ENCODE measurements at regions not wholly inside any gene's neighbourhood (a gene's known extent, or its start where the extent isn't known, plus 50 kb on each side); places are given as distances from the start of the nearest gene placed in this dataset.

GRCh38 chr4:30904588-30904987, 184.4 kb downstream of the PCDH7 start:
- Mint-ChIP-seq H3K36me3 (peaks cover 2% of the 10 kb centered on the region), H3K4me3 (no peak overlapping the region), H3K27me3 (ENCODE audit: insufficient read depth, low read depth) (no peaks in the 10 kb centered on the region), H3K9me3 (peaks cover 13% of the 10 kb centered on the region), H3K4me1 (peaks cover 12% of the 10 kb centered on the region), H3K27ac (no peak overlapping the region)
- H3K79me2 ChIP-seq (ENCODE audit: low read depth) = no peaks in the 10 kb centered on the region
- H4K20me1 ChIP-seq (ENCODE audit: low read depth) = no peaks in the 10 kb centered on the region
- no peak overlapping the region for H3K9ac ChIP-seq
- no peaks in the 10 kb centered on the region for H3K36me3 ChIP-seq
- H3K27ac ChIP-seq = no peak overlapping the region
- H3K9me3 ChIP-seq (ENCODE audit: low read depth) = no peaks in the 10 kb centered on the region
- H3F3A ChIP-seq (ENCODE audit: low read depth) = no peaks in the 10 kb centered on the region
- peaks cover 14% of the 10 kb centered on the region for H3K4me1 ChIP-seq
- TF ChIP-seq EZH2phosphoT487 (IDR thresholded peaks at IDR 0.05) (no peak), EZH2 (IDR thresholded peaks at IDR 0.05) (no peak), CTCF (IDR thresholded peaks at IDR 0.05) (no peak)
- no peak for DNase-seq (ENCODE audit: low spot score)
- H3K4me2 ChIP-seq = no peak overlapping the region
- peak overlapping the region; percentile 60 for H2AFZ ChIP-seq (replicated peaks)
- H3K27me3 ChIP-seq = no peaks in the 10 kb centered on the region
- no peak overlapping the region for H3K4me3 ChIP-seq

GRCh38 chr4:30912098-30912714, 192.0 kb downstream of the PCDH7 start:
- H3K36me3 Mint-ChIP-seq = peaks cover 2% of the 10 kb centered on the region
- peaks cover 6% of the 10 kb centered on the region for H3K4me1 Mint-ChIP-seq
- no peaks in the 10 kb centered on the region for H4K20me1 ChIP-seq (ENCODE audit: low read depth)
- H3K27ac Mint-ChIP-seq = no peak overlapping the region
- TF ChIP-seq CTCF (IDR thresholded peaks at IDR 0.05) (no peak), EZH2phosphoT487 (IDR thresholded peaks at IDR 0.05) (no peak), EZH2 (IDR thresholded peaks at IDR 0.05) (no peak)
- no peaks in the 10 kb centered on the region for H3K79me2 ChIP-seq (ENCODE audit: low read depth)
- no peak overlapping the region for H3K9ac ChIP-seq
- H3K27me3 Mint-ChIP-seq (ENCODE audit: insufficient read depth, low read depth) = peaks cover 4% of the 10 kb centered on the region
- peaks cover 16% of the 10 kb centered on the region for H3K9me3 Mint-ChIP-seq
- H3F3A ChIP-seq (ENCODE audit: low read depth) = no peaks in the 10 kb centered on the region
- peak overlapping the region; percentile 53 for H2AFZ ChIP-seq (replicated peaks)
- peaks cover 5% of the 10 kb centered on the region for H3K4me1 ChIP-seq
- H3K4me2 ChIP-seq = no peak overlapping the region
- H3K36me3 ChIP-seq = no peaks in the 10 kb centered on the region
- H3K4me3 ChIP-seq = no peak overlapping the region
- H3K27me3 ChIP-seq = no peaks in the 10 kb centered on the region
- H3K4me3 Mint-ChIP-seq = no peak overlapping the region
- H3K27ac ChIP-seq = no peak overlapping the region
- no peak for DNase-seq (ENCODE audit: low spot score)
- no peaks in the 10 kb centered on the region for H3K9me3 ChIP-seq (ENCODE audit: low read depth)

- TF ChIP-seq CTCF (IDR thresholded peaks at IDR 0.05) (no peak), EZH2 (IDR thresholded peaks at IDR 0.05) (no peak), EZH2phosphoT487 (IDR thresholded peaks at IDR 0.05) (no peak)
These were observed 196.4 kb downstream of the PCDH7 start for GRCh38 chr4:30916337-30917274.

More at GRCh38 chr4:30916337-30917274, 196.4 kb downstream of the PCDH7 start:
- no peak overlapping the region for H2AFZ ChIP-seq (replicated peaks)
- no peak for DNase-seq (ENCODE audit: low spot score)
- no peaks in the 10 kb centered on the region for H3K79me2 ChIP-seq (ENCODE audit: low read depth)
- peaks cover 19% of the 10 kb centered on the region for H3K4me1 ChIP-seq
- H3K4me2 ChIP-seq = no peak overlapping the region
- no peaks in the 10 kb centered on the region for H4K20me1 ChIP-seq (ENCODE audit: low read depth)
- Mint-ChIP-seq H3K27ac (no peak overlapping the region), H3K9me3 (no peaks in the 10 kb centered on the region), H3K4me1 (peaks cover 12% of the 10 kb centered on the region), H3K4me3 (no peak overlapping the region), H3K27me3 (ENCODE audit: insufficient read depth, low read depth) (peaks cover 4% of the 10 kb centered on the region), H3K36me3 (peaks cover 2% of the 10 kb centered on the region)
- no peaks in the 10 kb centered on the region for H3K27me3 ChIP-seq
- no peak overlapping the region for H3K27ac ChIP-seq
- no peaks in the 10 kb centered on the region for H3K36me3 ChIP-seq
- H3K4me3 ChIP-seq = no peak overlapping the region
- H3K9ac ChIP-seq = no peak overlapping the region
- H3K9me3 ChIP-seq (ENCODE audit: low read depth) = no peaks in the 10 kb centered on the region
- H3F3A ChIP-seq (ENCODE audit: low read depth) = no peaks in the 10 kb centered on the region

Measured in neural progenitor cell (in vitro differentiated cells).